Tibial artery (tissue), 4 donors: ENCODE measurements at regions not wholly inside any gene's neighbourhood (a gene's known extent, or its start where the extent isn't known, plus 50 kb on each side); places are given as distances from the start of the nearest gene placed in this dataset.
"Not testable (repeated sequence)": the region's sequence is repeated elsewhere in the genome, so short reads cannot be mapped to it uniquely, and the experiment has no call there.

Experiments
- DNase-seq, 2 donors: peaks; one replicate each; pipeline ENCODE4 v3.0.0-alpha.2; 2019
- H3K27ac ChIP-seq, 2 donors: fragments of 200-600 bp; sonication (generic) in 1 of 2; 1 replicate in 1 of 2; 2 replicates in 1 of 2; pipeline ENCODE4 v1.5.1; 2018 to 2019; ENCODE audit warnings: mild to moderate bottlenecking in 1 of 2
- H3K27me3 ChIP-seq, 2 donors: fragments of 200-600 bp; sonication (generic) in 1 of 2; one replicate each; pipeline versions ENCODE4 v1.5.1 to v1.6.0; 2016 to 2019
- H3K36me3 ChIP-seq, 3 donors: fragments of 200-600 bp; sonication (generic) in 2 of 3; one replicate each; pipeline ENCODE4 v1.5.1; 2016 to 2019; ENCODE audit warnings: mild to moderate bottlenecking in 2 of 3
- H3K4me1 ChIP-seq, 4 donors: fragments of 200-600 bp; sonication (generic) in 2 of 4; 1 replicate in 3 of 4; 2 replicates in 1 of 4; pipeline ENCODE4 v1.5.1; 2016 to 2019
- H3K4me3 ChIP-seq, 2 donors: fragments of 200-600 bp; sonication (generic) in 1 of 2; 1 replicate in 1 of 2; 2 replicates in 1 of 2; pipeline ENCODE4 v1.5.1; 2018 to 2019; ENCODE audit warnings: mild to moderate bottlenecking in 2 of 2
- H3K9me3 ChIP-seq, 3 donors: fragments of 200-600 bp; sonication (generic) in 1 of 3; one replicate each; pipeline ENCODE4 v1.5.1; 2016 to 2019
- CTCF ChIP-seq, 2 experiments: fragments of 200-600 bp in 1 of 2; fragments of 450-650 bp in 1 of 2; IDR thresholded peaks; one replicate each; pipeline ENCODE4 v1.5.1; 2017 to 2019; ENCODE audit warnings: antibody characterized with exemption in 2 of 2, mild to moderate bottlenecking in 1 of 2, moderate library complexity in 1 of 2
- intact Hi-C: fragments of 100-400 bp; cut with DNase I; formaldehyde crosslinking; loops from one replicate; pipeline ENCODE4 v1.15.0; 2023; ENCODE audit warnings: low total_unique reads

- H3K27ac ChIP-seq: no peak overlapping the region
- intact Hi-C loops: no loop called here
- no peak overlapping the region for H3K4me3 ChIP-seq
- no peaks in the 10 kb centered on the region for H3K27me3 ChIP-seq
- no peak for DNase-seq
- no peaks in the 10 kb centered on the region for H3K4me1 ChIP-seq
- H3K36me3 ChIP-seq: no peaks in the 10 kb centered on the region
- no peak for TF ChIP-seq CTCF (IDR thresholded peaks at IDR 0.05)
- H3K9me3 ChIP-seq: peaks cover under 1 to 11% (median 6%) of the 10 kb centered on the region in 3 donors
Measured at GRCh38 chr6:78749326-78749725, 118.0 kb upstream of the IRAK1BP1 start.

- intact Hi-C loops, H3K27ac ChIP-seq, H3K4me1 ChIP-seq, H3K9me3 ChIP-seq, H3K4me3 ChIP-seq, H3K27me3 ChIP-seq, H3K36me3 ChIP-seq, DNase-seq: not testable (repeated sequence)
Measured at GRCh38 chr6:78758297-78758798, 109.0 kb upstream of the IRAK1BP1 start.

- Histone ChIP-seq H3K4me3 (no peak overlapping the region), H3K27ac (no peak overlapping the region), H3K9me3 (peaks cover 0 to 3% (median 0%) of the 10 kb centered on the region in 3 donors), H3K36me3 (no peaks in the 10 kb centered on the region), H3K4me1 (no peaks in the 10 kb centered on the region), H3K27me3 (no peaks in the 10 kb centered on the region)
- no peak for DNase-seq
- intact Hi-C loops: no loop called here
- TF ChIP-seq CTCF (IDR thresholded peaks at IDR 0.05): no peak
Measured at GRCh38 chr6:78768271-78768670, 99.1 kb upstream of the IRAK1BP1 start.

GRCh38 chr6:78770765-78771164 is 96.6 kb upstream of the IRAK1BP1 start:
- intact Hi-C loops: no loop called here

GRCh38 chr6:78771586-78771985 is 95.8 kb upstream of the IRAK1BP1 start:
- intact Hi-C loops: no loop called here
- no peaks in the 10 kb centered on the region for H3K36me3 ChIP-seq
- H3K4me1 ChIP-seq: no peaks in the 10 kb centered on the region
- no peak for DNase-seq
- no peaks in the 10 kb centered on the region for H3K27me3 ChIP-seq
- H3K27ac ChIP-seq: no peak overlapping the region
- no peak for TF ChIP-seq CTCF (IDR thresholded peaks at IDR 0.05)
- no peak overlapping the region for H3K4me3 ChIP-seq
- H3K9me3 ChIP-seq: peaks cover 0 to 3% (median 0%) of the 10 kb centered on the region in 3 donors

More at GRCh38 chr6:78770765-78771164, 96.6 kb upstream of the IRAK1BP1 start:
- Histone ChIP-seq H3K4me1 (no peaks in the 10 kb centered on the region), H3K36me3 (no peaks in the 10 kb centered on the region), H3K9me3 (peaks cover 0 to 3% (median 0%) of the 10 kb centered on the region in 3 donors), H3K27me3 (no peaks in the 10 kb centered on the region), H3K27ac (no peak overlapping the region), H3K4me3 (no peak overlapping the region)
- DNase-seq: no peak
- TF ChIP-seq CTCF (IDR thresholded peaks at IDR 0.05): no peak

GRCh38 chr6:78781001-78781400 is 86.3 kb upstream of the IRAK1BP1 start:
- Histone ChIP-seq H3K36me3 (no peaks in the 10 kb centered on the region), H3K27ac (no peak overlapping the region)

GRCh38 chr6:78783366-78783765 is 84.0 kb upstream of the IRAK1BP1 start:
- H3K9me3 ChIP-seq, H3K27me3 ChIP-seq, DNase-seq, H3K36me3 ChIP-seq, H3K27ac ChIP-seq, intact Hi-C loops, H3K4me3 ChIP-seq, H3K4me1 ChIP-seq: not testable (repeated sequence)

More at GRCh38 chr6:78781001-78781400, 86.3 kb upstream of the IRAK1BP1 start:
- Histone ChIP-seq H3K4me3 (no peak overlapping the region), H3K4me1 (no peaks in the 10 kb centered on the region), H3K9me3 (peaks cover 0 to 4% (median 0%) of the 10 kb centered on the region in 3 donors), H3K27me3 (no peaks in the 10 kb centered on the region)
- TF ChIP-seq CTCF (IDR thresholded peaks at IDR 0.05): no peak
- no peak for DNase-seq
- intact Hi-C loops: no loop called here
